WTC11 (cell line): ENCODE measurements at regions not wholly inside any gene's neighbourhood (a gene's known extent, or its start where the extent isn't known, plus 50 kb on each side); places are given as distances from the start of the nearest gene placed in this dataset.

Experiments
- ATAC-seq: fragments of 200-7000 bp; cut with Tn5 transposase; 2 replicates; pipeline ENCODE4 v1.10.0; 2021; ENCODE audit warnings: mild to moderate bottlenecking, moderate library complexity
- CTCF ChIA-PET: fragments of 300-600 bp; sonication (Branson Sonifier 250); formaldehyde crosslinking; loops from one replicate; lab custom pipeline; 2021; ENCODE audit warnings: antibody characterized with exemption; lab: Charles Lee
- POLR2A ChIA-PET: fragments of 350-600 bp; sonication (Branson Sonifier 250); formaldehyde crosslinking; loops from one replicate; lab custom pipeline; 2021; ENCODE audit warnings: antibody characterized with exemption; lab: Charles Lee
- DNase-seq: peaks from one replicate; pipeline ENCODE4 v3.0.0; 2021; ENCODE audit warnings: low spot score
- H3K27ac Mint-ChIP-seq: 2 replicates; pipeline ENCODE4 v1.8.0; 2021; ENCODE audit warnings: mixed read lengths
- H3K27me3 Mint-ChIP-seq: 2 replicates; pipeline ENCODE4 v1.8.0; 2021; ENCODE audit warnings: low read depth, mild to moderate bottlenecking, moderate library complexity, mixed read lengths
- H3K36me3 Mint-ChIP-seq: 2 replicates; pipeline ENCODE4 v1.8.0; 2021; ENCODE audit warnings: mixed read lengths
- H3K4me1 Mint-ChIP-seq: 2 replicates; pipeline ENCODE4 v1.8.0; 2022; ENCODE audit warnings: mixed read lengths
- H3K4me3 Mint-ChIP-seq: 2 replicates; pipeline ENCODE4 v1.8.0; 2021; ENCODE audit warnings: mild to moderate bottlenecking, moderate library complexity, mixed read lengths
- H3K9me3 Mint-ChIP-seq: 2 replicates; pipeline ENCODE4 v1.8.0; 2021; ENCODE audit warnings: mixed read lengths
- AFF4 ChIP-seq: sonication (generic); formaldehyde crosslinking; IDR thresholded peaks from 2 replicates; pipeline ENCODE4 v1.8.1; 2023; ENCODE audit warnings: mild to moderate bottlenecking, missing genetic modification reagents, borderline replicate concordance
- FOXP1 ChIP-seq: sonication (generic); formaldehyde crosslinking; IDR thresholded peaks from 2 replicates; pipeline ENCODE4 v1.8.0; 2022; ENCODE audit warnings: missing genetic modification reagents, mild to moderate bottlenecking, moderate library complexity, borderline replicate concordance
- FOXP4 ChIP-seq: sonication (generic); formaldehyde crosslinking; IDR thresholded peaks from 2 replicates; pipeline ENCODE4 v1.8.0; 2022; ENCODE audit warnings: mild to moderate bottlenecking, missing genetic modification reagents
- MLX ChIP-seq: sonication (generic); formaldehyde crosslinking; IDR thresholded peaks from 2 replicates; pipeline ENCODE4 v1.8.1; 2023; ENCODE audit warnings: mild to moderate bottlenecking, missing genetic modification reagents, moderate library complexity
- NR1H2 ChIP-seq: sonication (generic); formaldehyde crosslinking; IDR thresholded peaks from 2 replicates; pipeline ENCODE4 v1.9.0; 2021; ENCODE audit warnings: mild to moderate bottlenecking, moderate library complexity, missing genetic modification reagents
- PRDM15 ChIP-seq: sonication (generic); formaldehyde crosslinking; IDR thresholded peaks from 2 replicates; pipeline ENCODE4 v1.8.0; 2022; ENCODE audit warnings: missing genetic modification reagents
- SOX15 ChIP-seq: fragments of 250-450 bp; sonication (Bioruptor Pico); IDR thresholded peaks from 2 replicates; pipeline ENCODE4 v1.9.0; 2021; ENCODE audit warnings: mild to moderate bottlenecking
- ZBTB21 ChIP-seq: sonication (generic); formaldehyde crosslinking; IDR thresholded peaks from 2 replicates; pipeline ENCODE4 v1.8.1; 2023; ENCODE audit warnings: mild to moderate bottlenecking, missing genetic modification reagents, borderline replicate concordance
- TF ChIP-seq, protein P1 (sequence below): fragments of 250-450 bp; sonication (Bioruptor Pico); IDR thresholded peaks from 2 replicates; pipeline ENCODE4 v1.8.0; 2021; ENCODE audit warnings: mild to moderate bottlenecking

DNA sequence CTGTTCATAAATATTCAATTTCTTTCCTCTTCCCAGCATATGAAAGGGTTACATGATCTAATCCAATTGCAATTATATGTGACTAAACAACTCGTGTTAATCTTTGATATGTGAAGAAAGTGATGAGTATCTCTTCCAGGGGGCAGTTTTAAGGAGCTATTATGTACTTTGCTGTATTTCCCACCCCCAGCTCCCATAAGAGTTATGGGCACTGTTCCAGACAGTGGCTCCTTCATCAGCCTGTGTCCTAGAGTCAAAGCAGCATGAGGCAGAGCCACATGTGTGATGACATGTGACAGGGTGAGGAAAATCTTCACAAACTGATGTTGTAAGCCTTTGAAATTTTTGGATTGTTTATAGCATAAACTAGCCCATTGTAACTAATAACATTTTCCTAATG, 315.4 kb downstream of the DIPK2A start (continued):
- no peak for TF ChIP-seq FOXP1 (CRISPR knock-in tag)
- TF ChIP-seq, all 79 proteins: peak for 0

GRCh38 chr3:144289057-144289456, 317.4 kb downstream of the DIPK2A start:
- DNase-seq, result no peak
- TF ChIP-seq SOX15 (CRISPR knock-in tag) (no peak), NR1H2 (CRISPR knock-in tag) (no peak), AFF4 (CRISPR knock-in tag) (no peak)
- TF ChIP-seq, protein P1, sequence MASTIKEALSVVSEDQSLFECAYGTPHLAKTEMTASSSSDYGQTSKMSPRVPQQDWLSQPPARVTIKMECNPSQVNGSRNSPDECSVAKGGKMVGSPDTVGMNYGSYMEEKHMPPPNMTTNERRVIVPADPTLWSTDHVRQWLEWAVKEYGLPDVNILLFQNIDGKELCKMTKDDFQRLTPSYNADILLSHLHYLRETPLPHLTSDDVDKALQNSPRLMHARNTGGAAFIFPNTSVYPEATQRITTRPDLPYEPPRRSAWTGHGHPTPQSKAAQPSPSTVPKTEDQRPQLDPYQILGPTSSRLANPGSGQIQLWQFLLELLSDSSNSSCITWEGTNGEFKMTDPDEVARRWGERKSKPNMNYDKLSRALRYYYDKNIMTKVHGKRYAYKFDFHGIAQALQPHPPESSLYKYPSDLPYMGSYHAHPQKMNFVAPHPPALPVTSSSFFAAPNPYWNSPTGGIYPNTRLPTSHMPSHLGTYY (CRISPR knock-in tag), result no peak
- TF ChIP-seq, all 79 proteins: peak for 0
- ChIA-PET POLR2A (no interaction called here), CTCF (no interaction called here)
- Mint-ChIP-seq H3K4me1 (no peaks in the 10 kb centered on the region), H3K9me3 (peaks cover 11% of the 10 kb centered on the region), H3K36me3 (no peaks in the 10 kb centered on the region), H3K27me3 (no peaks in the 10 kb centered on the region), H3K4me3 (no peak overlapping the region), H3K27ac (no peak overlapping the region)
- ATAC-seq, result no peak

DNA sequence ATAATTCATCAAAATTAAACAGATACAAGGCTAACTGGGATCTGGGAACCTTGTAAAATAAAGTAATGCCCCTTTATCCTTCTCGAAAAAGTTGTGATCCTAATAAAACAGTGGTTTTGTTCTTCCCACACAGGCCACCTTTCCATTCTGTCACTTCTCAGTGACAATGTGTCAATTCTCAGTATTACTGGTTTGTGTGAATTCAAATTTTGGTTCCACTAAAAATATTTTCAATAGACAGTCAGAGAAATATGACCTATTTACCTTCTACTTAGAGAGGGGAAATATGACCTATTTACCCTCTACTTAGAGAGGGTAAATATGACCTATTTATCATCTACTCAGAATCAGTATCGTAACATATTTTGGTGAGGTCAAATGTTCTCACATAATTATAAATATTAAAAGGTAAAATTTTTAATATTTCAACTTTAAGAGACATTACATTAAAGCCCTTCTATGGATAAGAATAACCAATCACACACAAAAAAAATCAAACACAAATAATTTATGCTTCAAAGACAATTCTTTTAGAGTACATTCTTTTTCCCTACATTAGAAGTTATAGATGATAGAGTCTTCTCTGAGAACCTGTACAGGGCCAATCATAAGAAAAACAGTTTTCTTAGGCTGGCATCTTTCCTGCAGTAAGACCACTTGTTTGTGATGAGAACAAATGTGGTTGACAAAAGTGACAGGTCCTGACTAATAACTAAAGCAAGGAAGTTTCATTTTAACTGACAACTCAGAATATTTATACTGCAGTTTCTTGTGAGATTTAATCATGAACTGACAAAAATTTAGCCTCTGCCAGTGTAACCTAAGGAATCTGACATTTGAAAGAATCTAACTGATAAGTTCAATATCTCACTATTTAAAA, 323.3 kb downstream of the DIPK2A start:
- CTCF ChIA-PET, result no interaction called here

GRCh38 chr3:144295613-144296012, 324.0 kb downstream of the DIPK2A start:
- no peak for DNase-seq
- H3K4me3 Mint-ChIP-seq, result no peak overlapping the region
- no peak for ATAC-seq
- TF ChIP-seq PRDM15 (CRISPR knock-in tag), result no peak
- TF ChIP-seq AFF4 (CRISPR knock-in tag), result no peak
- no peak for TF ChIP-seq FOXP4

More for the DNA sequence above, 323.3 kb downstream of the DIPK2A start:
- TF ChIP-seq MLX (no peak), ZBTB21 (no peak)
- no peak overlapping the region for H3K4me3 Mint-ChIP-seq
- POLR2A ChIA-PET, result no interaction called here
- peaks cover 11% of the 10 kb centered on the region for H3K9me3 Mint-ChIP-seq
- no peaks in the 10 kb centered on the region for H3K36me3 Mint-ChIP-seq
- H3K4me1 Mint-ChIP-seq, result no peaks in the 10 kb centered on the region
- no peak overlapping the region for H3K27ac Mint-ChIP-seq
- no peaks in the 10 kb centered on the region for H3K27me3 Mint-ChIP-seq
- DNase-seq, result no peak
- ATAC-seq, result no peak

More at GRCh38 chr3:144295613-144296012, 324.0 kb downstream of the DIPK2A start:
- Mint-ChIP-seq H3K4me1 (no peaks in the 10 kb centered on the region), H3K27me3 (no peaks in the 10 kb centered on the region), H3K9me3 (peaks cover 10% of the 10 kb centered on the region), H3K36me3 (no peaks in the 10 kb centered on the region), H3K27ac (no peak overlapping the region)
- CTCF ChIA-PET, result no interaction called here
- POLR2A ChIA-PET, result no interaction called here
